Lower leg skin (tissue), 4 donors: ENCODE measurements at regions not wholly inside any gene's neighbourhood (a gene's known extent, or its start where the extent isn't known, plus 50 kb on each side); places are given as distances from the start of the nearest gene placed in this dataset.
A peak's percentile ranks its signal among the peaks of the same experiment; 100 is the strongest.

Source experiments
- DNase-seq, 2 donors: peaks; one replicate each; pipeline ENCODE4 v3.0.0-alpha.2; 2019; ENCODE audit warnings: low spot score in 2 of 2
- H3K4me3 ChIP-seq: fragments of 200-600 bp; sonication (generic); 2 replicates; pipeline ENCODE4 v1.5.1; 2017; ENCODE audit warnings: mild to moderate bottlenecking, low read depth; ENCODE audit not compliant: poor library complexity, severe bottlenecking
- CTCF ChIP-seq, 3 donors: fragments of 450-650 bp; IDR thresholded peaks; one replicate each; pipeline ENCODE4 v1.5.1; 2016; ENCODE audit warnings: antibody characterized with exemption in 3 of 3, mild to moderate bottlenecking in 3 of 3, moderate library complexity in 2 of 3
- POLR2A ChIP-seq, 2 donors: fragments of 450-650 bp; IDR thresholded peaks; one replicate each; pipeline ENCODE4 v1.6.1; 2016 to 2017; ENCODE audit warnings: antibody characterized with exemption in 2 of 2, mild to moderate bottlenecking in 1 of 2, moderate library complexity in 1 of 2
- WGBS, 2 donors: methylation state at CpG; one replicate each; pipeline ENCODE4 v1.1.5; 2018; 5-methylcytosine and 5-hydroxymethylcytosine counted together
- intact Hi-C: fragments of 100-400 bp; cut with DNase I; formaldehyde crosslinking; loops from one replicate; pipeline ENCODE4 v1.15.0; 2023; ENCODE audit warnings: low total_unique reads

- WGBS, 2 donors = 83% methylated on average over 4 of the region's 4 CpGs
- intact Hi-C loops = no loop called here
- TF ChIP-seq POLR2A (IDR thresholded peaks at IDR 0.05) = no peak
- no peak for TF ChIP-seq CTCF (IDR thresholded peaks at IDR 0.05)
- no peak overlapping the region for H3K4me3 ChIP-seq
- DNase-seq = no peak
Measured at GRCh38 chr4:25513814-25514213, 136.8 kb downstream of the ANAPC4 start.

- TF ChIP-seq CTCF (IDR thresholded peaks at IDR 0.05) = no peak
- TF ChIP-seq POLR2A (IDR thresholded peaks at IDR 0.05) = no peak
- intact Hi-C loops = no loop called here
- no peak overlapping the region for H3K4me3 ChIP-seq
- DNase-seq = no peak
- WGBS, 2 donors = 67% methylated on average over 4 of the region's 4 CpGs
Measured at GRCh38 chr4:25523405-25523804, 132.2 kb upstream of the SLC34A2 start.

GRCh38 chr4:25524663-25525062 is 131.0 kb upstream of the SLC34A2 start:
- H3K4me3 ChIP-seq = no peak overlapping the region
- WGBS, 2 donors = 63 to 64% methylated on average over 2 of the region's 2 CpGs
- peak in 1 of 2 donors; percentile 23 for DNase-seq
- TF ChIP-seq POLR2A (IDR thresholded peaks at IDR 0.05) (no peak), CTCF (IDR thresholded peaks at IDR 0.05) (no peak)
- intact Hi-C loops = no loop called here

GRCh38 chr4:25525896-25526295 is 129.8 kb upstream of the SLC34A2 start:
- WGBS, 2 donors = 85 to 89% methylated on average over 6 of the region's 6 CpGs
- DNase-seq = peak in 1 of 2 donors; percentile 54
- intact Hi-C loops = no loop called here
- TF ChIP-seq POLR2A (IDR thresholded peaks at IDR 0.05) (no peak), CTCF (IDR thresholded peaks at IDR 0.05) (no peak)
- H3K4me3 ChIP-seq = no peak overlapping the region

GRCh38 chr4:25527034-25527433 is 128.6 kb upstream of the SLC34A2 start:
- intact Hi-C loops = no loop called here
- TF ChIP-seq POLR2A (IDR thresholded peaks at IDR 0.05) (no peak), CTCF (IDR thresholded peaks at IDR 0.05) (no peak)
- H3K4me3 ChIP-seq = no peak overlapping the region
- DNase-seq = no peak
- 68 to 89% methylated on average over 1 of the region's 1 CpG for WGBS, 2 donors

GRCh38 chr4:25528391-25528790 is 127.3 kb upstream of the SLC34A2 start:
- no peak for TF ChIP-seq CTCF (IDR thresholded peaks at IDR 0.05)
- no peak for TF ChIP-seq POLR2A (IDR thresholded peaks at IDR 0.05)

More at GRCh38 chr4:25528391-25528790, 127.3 kb upstream of the SLC34A2 start:
- intact Hi-C loops = no loop called here
- DNase-seq = peak in 1 of 2 donors; percentile 77
- no peak overlapping the region for H3K4me3 ChIP-seq
- 92 to 95% methylated on average over 14 of the region's 14 CpGs for WGBS, 2 donors
